ENCODE measurements at regions not wholly inside any gene's neighbourhood (a gene's known extent, or its start where the extent isn't known, plus 50 kb on each side); places are given as distances from the start of the nearest gene placed in this dataset.

GRCh38 chr3:112744106-112744505, 102.6 kb downstream of the CD200R1L start:
- TF ChIP-seq CTCF (IDR thresholded peaks at IDR 0.05), result no peak
- no peak for TF ChIP-seq POLR2A (IDR thresholded peaks at IDR 0.05)

Data from Peyer's patch (tissue), 4 donors.